ENCODE measurements at regions not wholly inside any gene's neighbourhood (a gene's known extent, or its start where the extent isn't known, plus 50 kb on each side); places are given as distances from the start of the nearest gene placed in this dataset.
"Not testable (repeated sequence)": the region's sequence is repeated elsewhere in the genome, so short reads cannot be mapped to it uniquely, and the experiment has no call there.

- H3K4me3 ChIP-seq (ENCODE audit: low read depth, low read length), result no peak overlapping the region
- TF ChIP-seq CTCF (IDR thresholded peaks at IDR 0.05; ENCODE audit: insufficient read depth, low read length, poor library complexity, severe bottlenecking), result no peak
- no peak for DNase-seq (ENCODE audit: low read depth)
- H3K36me3 ChIP-seq (ENCODE audit: control insufficient read depth, insufficient read depth, low read length), result no peaks in the 10 kb centered on the region
- H3K27me3 ChIP-seq (ENCODE audit: control insufficient read depth, insufficient read depth, low read length), result no peaks in the 10 kb centered on the region
Measured at GRCh38 chr17:71866095-71866494, 254.7 kb upstream of the SOX9 start.

GRCh38 chr17:71869293-71869692, 251.5 kb upstream of the SOX9 start:
- Histone ChIP-seq H3K4me3 (ENCODE audit: low read depth, low read length) (no peak overlapping the region), H3K36me3 (ENCODE audit: control insufficient read depth, insufficient read depth, low read length) (no peaks in the 10 kb centered on the region), H3K27me3 (ENCODE audit: control insufficient read depth, insufficient read depth, low read length) (no peaks in the 10 kb centered on the region)
- no peak for TF ChIP-seq CTCF (IDR thresholded peaks at IDR 0.05; ENCODE audit: insufficient read depth, low read length, poor library complexity, severe bottlenecking)
- DNase-seq (ENCODE audit: low read depth), result no peak

- TF ChIP-seq CTCF (IDR thresholded peaks at IDR 0.05; ENCODE audit: insufficient read depth, low read length, poor library complexity, severe bottlenecking), result no peak
- Histone ChIP-seq H3K27me3 (ENCODE audit: control insufficient read depth, insufficient read depth, low read length) (no peaks in the 10 kb centered on the region), H3K4me3 (ENCODE audit: low read depth, low read length) (no peak overlapping the region), H3K36me3 (ENCODE audit: control insufficient read depth, insufficient read depth, low read length) (no peaks in the 10 kb centered on the region)
- DNase-seq (ENCODE audit: low read depth), result no peak
Measured at GRCh38 chr17:71869841-71870545, 250.8 kb upstream of the SOX9 start.

GRCh38 chr17:71870546-71870862, 250.3 kb upstream of the SOX9 start:
- no peak for TF ChIP-seq CTCF (IDR thresholded peaks at IDR 0.05; ENCODE audit: insufficient read depth, low read length, poor library complexity, severe bottlenecking)
- DNase-seq (ENCODE audit: low read depth), result no peak
- Histone ChIP-seq H3K36me3 (ENCODE audit: control insufficient read depth, insufficient read depth, low read length) (no peaks in the 10 kb centered on the region), H3K4me3 (ENCODE audit: low read depth, low read length) (no peak overlapping the region), H3K27me3 (ENCODE audit: control insufficient read depth, insufficient read depth, low read length) (no peaks in the 10 kb centered on the region)

- Histone ChIP-seq H3K36me3 (ENCODE audit: control insufficient read depth, insufficient read depth, low read length) (no peaks in the 10 kb centered on the region), H3K4me3 (ENCODE audit: low read depth, low read length) (no peak overlapping the region), H3K27me3 (ENCODE audit: control insufficient read depth, insufficient read depth, low read length) (no peaks in the 10 kb centered on the region)
- TF ChIP-seq CTCF (IDR thresholded peaks at IDR 0.05; ENCODE audit: insufficient read depth, low read length, poor library complexity, severe bottlenecking), result no peak
- no peak for DNase-seq (ENCODE audit: low read depth)
Measured at GRCh38 chr17:71872843-71873485, 247.9 kb upstream of the SOX9 start.

- not testable (repeated sequence) for H3K27me3 ChIP-seq (ENCODE audit: control insufficient read depth, insufficient read depth, low read length); H3K36me3 ChIP-seq (ENCODE audit: control insufficient read depth, insufficient read depth, low read length); DNase-seq (ENCODE audit: low read depth); H3K4me3 ChIP-seq (ENCODE audit: low read depth, low read length)
Measured at GRCh38 chr17:71874773-71875172, 246.0 kb upstream of the SOX9 start.
